Adrenal gland (tissue), 9 donors: ENCODE measurements at regions not wholly inside any gene's neighbourhood (a gene's known extent, or its start where the extent isn't known, plus 50 kb on each side); places are given as distances from the start of the nearest gene placed in this dataset.

Experiments used
- DNase-seq, 7 donors: peaks; one replicate each; pipeline ENCODE4 v3.0.0-alpha.2; 2019 to 2020
- H3K27ac ChIP-seq, 5 donors: fragments of 200-600 bp; sonication (generic) in 4 of 5; 1 replicate in 3 of 5; 2 replicates in 2 of 5; pipeline versions ENCODE4 v1.5.1 to v1.8.0; 2016 to 2020; ENCODE audit warnings: mild to moderate bottlenecking in 1 of 5
- H3K27me3 ChIP-seq: fragments of 200-600 bp; 2 replicates; pipeline ENCODE4 v1.8.0; 2021
- H3K36me3 ChIP-seq, 2 donors: fragments of 200-600 bp; replicated peaks in 1 of 2; 1 replicate in 1 of 2; 2 replicates in 1 of 2; pipeline versions ENCODE4 v1.5.1 to v1.8.0; 2018 to 2022
- H3K4me1 ChIP-seq, 2 donors: fragments of 200-600 bp; replicated peaks in 1 of 2; 1 replicate in 1 of 2; 2 replicates in 1 of 2; pipeline versions ENCODE4 v1.5.1 to v1.8.0; 2018 to 2021
- H3K4me3 ChIP-seq, 4 donors: fragments of 200-600 bp; sonication (generic) in 3 of 4; one replicate each; pipeline ENCODE4 v1.5.1; 2016 to 2018
- H3K9me3 ChIP-seq, 3 donors: fragments of 200-600 bp; sonication (generic) in 1 of 3; replicated peaks in 1 of 3; 1 replicate in 2 of 3; 2 replicates in 1 of 3; pipeline versions ENCODE4 v1.5.1 to v1.8.0; 2016 to 2021
- CTCF ChIP-seq, 6 experiments: fragments of 450-650 bp in 4 of 6; fragments of 200-600 bp in 2 of 6; sonication (generic) in 1 of 6; IDR thresholded peaks; 1 replicate in 5 of 6; 2 replicates in 1 of 6; pipeline versions ENCODE4 v1.5.1 to v1.8.0; 2016 to 2021; ENCODE audit warnings: antibody characterized with exemption in 6 of 6, mild to moderate bottlenecking in 2 of 6, moderate library complexity in 1 of 6
- POLR2A ChIP-seq, 2 donors: fragments of 450-650 bp; IDR thresholded peaks; one replicate each; pipeline ENCODE4 v1.6.1; 2017; ENCODE audit warnings: antibody characterized with exemption in 2 of 2, mild to moderate bottlenecking in 2 of 2, moderate library complexity in 1 of 2
- WGBS, 4 donors: extraction: QIAGEN DNeasy Blood & Tissue Kit in 2 of 4; methylation state at CpG; one replicate each; pipeline versions ENCODE4 v1.1.5 to v1.1.7; 2013 to 2017; 5-methylcytosine and 5-hydroxymethylcytosine counted together
- intact Hi-C, 2 donors: fragments of 100-400 bp; cut with DNase I; formaldehyde crosslinking; loops; one replicate each; pipeline versions ENCODE4 v1.14.1 to v1.15.0; 2022 to 2023
- donor health status: healthy with polysubstance abuse.
- donor health status: Bipolar disorder and iron deficiency.
- donor health status: DM: yes; HTN: yes; CAD: no.
- donor health status: DM: no; HTN: no; CAD: no.
- donor health status: DM: no; HTN: no; CAD: no.

GRCh38 chr10:123316776-123317175 lies 162.6 kb downstream of the BUB3 start:
- Histone ChIP-seq H3K4me3 (no peak overlapping the region), H3K27me3 (no peaks in the 10 kb centered on the region), H3K9me3 (no peaks in the 10 kb centered on the region), H3K27ac (no peak overlapping the region), H3K36me3 (no peaks in the 10 kb centered on the region), H3K4me1 (no peaks in the 10 kb centered on the region)
- 80 to 100% (median 98%) methylated on average over 1 of the region's 1 CpG for WGBS, 4 donors
- DNase-seq, result no peak
- TF ChIP-seq POLR2A (IDR thresholded peaks at IDR 0.05) (no peak), CTCF (IDR thresholded peaks at IDR 0.05) (no peak)
- intact Hi-C loops, result no loop called here

- Histone ChIP-seq H3K27ac (no peak overlapping the region), H3K36me3 (no peaks in the 10 kb centered on the region), H3K4me3 (no peak overlapping the region), H3K27me3 (no peaks in the 10 kb centered on the region), H3K4me1 (no peaks in the 10 kb centered on the region), H3K9me3 (no peaks in the 10 kb centered on the region)
- WGBS, 4 donors, result 81 to 100% (median 90%) methylated on average over 1 of the region's 1 CpG; no CpG with 5 or more reads in 1 of the 4 donors
- intact Hi-C loops, result no loop called here
- TF ChIP-seq POLR2A (IDR thresholded peaks at IDR 0.05) (no peak), CTCF (IDR thresholded peaks at IDR 0.05) (no peak)
- DNase-seq, result no peak
Observed at GRCh38 chr10:123318516-123318915, 164.3 kb downstream of the BUB3 start.

GRCh38 chr10:123320091-123320490 lies 165.9 kb downstream of the BUB3 start:
- intact Hi-C loops, result no loop called here

GRCh38 chr10:123323884-123324283 lies 169.7 kb downstream of the BUB3 start:
- Histone ChIP-seq H3K27me3 (no peaks in the 10 kb centered on the region), H3K27ac (no peak overlapping the region), H3K4me1 (no peaks in the 10 kb centered on the region), H3K9me3 (no peaks in the 10 kb centered on the region), H3K4me3 (no peak overlapping the region), H3K36me3 (no peaks in the 10 kb centered on the region)
- intact Hi-C loops, result no loop called here
- no peak for TF ChIP-seq CTCF (IDR thresholded peaks at IDR 0.05)
- TF ChIP-seq POLR2A (IDR thresholded peaks at IDR 0.05), result no peak
- DNase-seq, result no peak
- 75 to 92% (median 79%) methylated on average over 3 of the region's 3 CpGs for WGBS, 4 donors

More at GRCh38 chr10:123320091-123320490, 165.9 kb downstream of the BUB3 start:
- 53 to 77% (median 72%) methylated on average over 3 of the region's 3 CpGs for WGBS, 4 donors
- Histone ChIP-seq H3K27me3 (no peaks in the 10 kb centered on the region), H3K9me3 (no peaks in the 10 kb centered on the region), H3K4me1 (no peaks in the 10 kb centered on the region), H3K27ac (peak overlapping the region in 1 of 5 donors; percentile 12), H3K4me3 (no peak overlapping the region), H3K36me3 (no peaks in the 10 kb centered on the region)
- no peak for DNase-seq
- TF ChIP-seq POLR2A (IDR thresholded peaks at IDR 0.05), result no peak
- no peak for TF ChIP-seq CTCF (IDR thresholded peaks at IDR 0.05)
